ENCODE measurements at regions not wholly inside any gene's neighbourhood (a gene's known extent, or its start where the extent isn't known, plus 50 kb on each side); places are given as distances from the start of the nearest gene placed in this dataset.
"Not testable (repeated sequence)": the region's sequence is repeated elsewhere in the genome, so short reads cannot be mapped to it uniquely, and the experiment has no call there.

DNA sequence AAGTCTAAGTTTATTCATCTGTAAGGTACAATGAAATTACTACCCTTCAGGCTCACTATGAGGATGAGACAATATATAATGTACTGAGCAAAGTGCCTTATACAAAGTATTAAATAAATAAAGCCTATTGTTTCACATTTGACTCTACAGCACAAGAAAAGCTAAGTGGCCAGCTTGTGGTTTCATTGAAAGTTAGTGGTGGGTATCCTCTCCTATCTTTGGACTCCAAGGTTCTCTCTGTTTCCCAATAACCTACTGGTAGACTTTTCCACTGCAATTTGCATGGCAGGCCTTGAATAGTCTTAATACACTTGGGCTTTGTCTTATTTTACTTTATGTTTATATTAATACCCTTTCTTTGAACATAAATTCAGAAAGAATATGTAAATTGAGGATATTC is 262.7 kb downstream of the DEPDC1B start:
- no peak for DNase-seq

DNA sequence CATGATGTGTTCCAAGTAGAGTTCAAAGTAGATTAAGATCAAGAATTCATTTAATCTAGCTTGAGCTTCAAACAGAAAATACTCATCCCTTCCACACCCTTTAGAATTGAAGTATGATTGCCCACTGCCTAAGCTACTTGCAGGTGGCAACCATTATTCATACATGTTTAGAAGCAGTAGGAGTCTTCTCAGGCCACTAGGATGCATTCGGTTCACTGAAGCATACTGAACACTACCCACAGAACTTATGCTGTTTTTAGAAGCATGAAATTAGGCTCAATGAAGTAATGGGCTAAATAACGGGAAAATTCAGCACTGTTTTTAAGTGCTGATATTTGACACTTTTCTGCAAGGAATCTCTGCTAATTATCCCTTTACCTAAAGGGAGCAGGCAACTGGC is 263.4 kb downstream of the DEPDC1B start:
- DNase-seq = no peak

DNA sequence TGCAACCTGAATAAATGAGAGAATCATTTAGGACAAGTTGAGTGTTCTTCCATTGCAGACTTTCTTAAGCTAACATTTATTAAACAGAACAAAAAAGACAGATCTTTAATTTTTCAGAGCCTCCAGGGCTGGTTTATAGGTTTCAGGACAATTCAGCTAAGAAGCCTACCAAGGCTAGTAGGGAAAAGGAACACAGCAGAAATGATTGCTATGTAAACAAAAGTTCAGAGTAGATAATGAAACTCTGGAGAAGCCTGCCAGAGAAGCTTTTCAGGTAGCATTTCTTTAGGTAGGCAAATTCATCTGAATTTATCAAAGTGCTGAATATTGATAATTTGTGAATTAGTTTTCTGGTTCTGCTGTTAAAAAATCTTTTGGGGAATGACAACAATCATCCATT is 264.2 kb downstream of the DEPDC1B start:
- DNase-seq = no peak

DNA sequence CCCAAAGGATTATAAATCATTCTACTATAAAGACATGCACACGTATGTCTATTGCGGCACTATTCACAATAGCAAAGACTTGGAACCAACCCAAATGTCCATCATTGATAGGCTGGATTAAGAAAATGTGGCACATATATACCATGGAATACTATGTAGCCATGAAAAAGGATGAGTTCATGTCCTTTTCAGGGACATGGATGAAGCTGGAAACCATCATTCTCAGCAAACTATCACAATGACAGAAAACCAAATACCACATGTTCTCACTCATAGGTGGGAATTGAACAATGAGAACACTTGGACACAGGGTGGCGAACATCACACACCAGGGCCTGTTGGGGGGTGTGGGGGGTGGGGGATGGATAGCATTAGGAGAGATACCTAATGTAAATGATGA is 273.8 kb downstream of the DEPDC1B start:
- DNase-seq = not testable (repeated sequence)

DNA sequence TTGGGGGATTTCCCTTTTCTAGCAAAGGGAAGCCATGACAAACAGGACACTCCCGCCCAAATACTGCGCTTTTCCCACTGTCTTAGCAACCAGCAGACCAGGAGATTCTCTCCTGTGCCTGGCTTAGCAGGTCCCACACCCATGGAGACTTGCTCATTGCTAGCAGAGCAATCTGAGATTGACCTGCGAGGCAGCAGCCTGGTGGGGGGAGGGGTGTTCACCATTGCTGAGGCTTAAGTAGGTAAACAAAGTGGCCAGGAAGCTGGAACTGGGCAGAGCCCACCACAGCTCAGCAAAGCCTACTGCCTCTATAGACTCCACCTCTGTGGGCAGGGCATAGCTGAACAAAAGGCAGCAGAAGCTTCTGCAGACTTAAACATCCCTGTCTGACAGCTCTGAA is 279.2 kb downstream of the DEPDC1B start:
- DNase-seq = not testable (repeated sequence)

DNA sequence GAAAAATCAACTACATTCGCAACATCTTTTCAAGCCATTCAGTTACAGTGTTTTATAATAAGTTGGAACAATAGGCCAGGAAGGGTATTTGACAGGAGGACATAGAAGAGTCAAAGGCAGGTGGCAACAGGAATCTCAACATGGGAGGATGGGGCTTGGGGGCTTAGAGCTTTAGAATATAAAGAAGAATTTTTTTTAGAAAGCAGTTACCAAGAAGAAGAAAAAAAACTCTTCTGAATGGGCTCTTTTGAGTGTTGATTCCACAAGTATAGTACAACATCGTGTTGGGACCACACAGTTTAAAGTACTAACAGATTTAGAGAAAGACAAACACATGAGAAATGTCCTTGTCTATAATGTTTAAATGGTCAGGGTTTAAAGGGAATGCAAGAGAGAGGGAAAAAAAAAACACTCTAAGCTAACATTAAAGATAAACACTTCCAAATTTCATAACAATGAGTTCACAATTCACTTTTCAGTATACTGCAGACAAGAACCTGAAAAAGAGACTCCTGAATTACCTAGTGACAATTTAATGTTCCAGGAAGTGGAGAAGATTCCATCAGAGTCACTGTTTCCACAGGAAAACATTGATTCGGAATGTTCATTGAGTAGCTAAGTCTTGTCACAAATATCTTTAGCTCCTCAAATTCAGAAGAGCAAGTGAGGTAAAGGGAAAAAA is 282.3 kb downstream of the DEPDC1B start:
- DNase-seq = no peak

DNA sequence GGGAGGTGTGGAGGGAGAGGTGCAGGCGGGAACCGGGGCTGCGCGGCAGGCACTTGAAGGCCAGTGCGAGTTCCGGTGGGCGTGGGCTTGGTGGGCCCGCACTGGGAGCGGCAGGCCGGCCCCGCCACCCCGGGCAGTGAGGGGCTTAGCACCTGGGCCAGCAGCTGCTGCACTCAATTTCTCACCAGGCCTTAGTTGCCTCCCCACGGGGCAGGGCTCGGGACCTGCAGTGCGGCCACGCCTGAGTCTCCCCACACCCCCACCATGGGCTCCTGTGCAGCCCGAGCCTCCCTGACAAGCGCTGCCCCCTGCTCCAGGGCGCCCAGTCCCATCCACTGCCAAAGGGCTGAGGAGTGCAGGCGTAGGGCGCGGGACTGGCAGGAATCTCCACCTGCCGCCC is 284.5 kb downstream of the DEPDC1B start:
- no peak for DNase-seq

DNA sequence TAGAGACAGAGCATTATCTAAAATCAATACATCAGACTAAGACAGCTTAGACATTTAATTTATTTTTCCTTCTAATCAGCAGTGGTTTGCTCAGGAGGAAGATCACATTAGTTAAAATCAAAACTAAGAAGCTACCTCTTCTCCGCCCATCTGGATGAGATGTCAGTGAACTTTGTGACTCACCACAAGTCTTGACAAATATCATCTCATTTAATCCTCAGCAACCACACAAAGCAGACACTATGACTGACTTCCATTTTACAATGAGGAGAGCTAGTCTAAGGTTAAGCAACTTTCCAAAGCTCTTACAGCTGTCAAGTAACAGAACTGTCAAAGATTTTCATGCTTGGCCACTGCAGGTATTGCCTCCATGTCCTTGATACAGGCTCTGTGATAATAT is 289.5 kb downstream of the DEPDC1B start:
- no peak for DNase-seq

DNA sequence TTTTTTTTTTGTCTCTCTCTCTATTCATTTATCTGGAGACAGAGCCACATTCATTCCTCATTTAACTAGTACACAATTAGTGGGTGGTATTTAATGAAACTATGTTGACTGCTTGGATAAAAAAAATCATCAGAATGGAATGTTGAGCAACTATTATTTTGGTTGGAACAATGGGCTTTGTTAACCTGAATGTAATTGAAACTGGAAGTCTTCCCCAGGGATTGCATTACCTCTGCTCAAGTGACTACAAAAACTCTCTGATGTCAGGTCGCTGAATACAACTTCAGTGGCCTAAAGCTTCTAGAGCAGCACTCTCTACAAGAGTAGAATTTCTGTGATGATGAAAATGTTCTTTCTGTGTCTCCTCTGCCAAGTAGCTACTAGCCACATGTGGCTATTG is 295.8 kb downstream of the DEPDC1B start:
- DNase-seq = no peak

DNA sequence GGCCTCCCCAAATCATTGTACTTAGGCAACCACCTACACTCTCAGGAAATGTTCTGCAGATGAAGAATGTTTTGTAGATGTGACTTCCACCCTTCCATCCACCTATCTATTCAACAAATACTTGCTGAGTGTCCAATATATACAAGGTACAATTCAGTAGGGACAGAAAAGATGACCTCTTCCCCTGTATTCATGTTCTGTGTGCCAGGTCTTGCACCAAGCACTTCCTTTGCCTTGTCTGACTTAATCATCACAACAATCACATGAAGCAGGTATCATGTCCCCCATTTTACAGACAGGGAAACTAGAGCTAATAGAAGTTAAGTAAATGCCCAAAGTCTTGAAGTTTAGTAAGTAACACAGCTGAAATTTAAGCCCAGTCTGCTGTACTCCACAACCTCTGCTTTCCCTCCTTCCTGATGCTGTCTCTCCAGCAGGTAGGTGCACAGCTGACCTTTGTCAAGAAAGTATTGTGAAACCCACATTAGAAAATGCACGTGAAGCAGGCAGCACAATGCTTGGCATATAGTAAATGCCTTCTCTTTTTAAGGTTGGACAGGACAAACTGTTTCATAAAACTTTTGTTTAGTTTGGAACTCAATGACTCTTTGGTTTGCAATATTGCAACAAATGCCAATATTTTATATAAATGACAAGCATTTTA is 296.5 kb downstream of the DEPDC1B start:
- DNase-seq = no peak

DNA sequence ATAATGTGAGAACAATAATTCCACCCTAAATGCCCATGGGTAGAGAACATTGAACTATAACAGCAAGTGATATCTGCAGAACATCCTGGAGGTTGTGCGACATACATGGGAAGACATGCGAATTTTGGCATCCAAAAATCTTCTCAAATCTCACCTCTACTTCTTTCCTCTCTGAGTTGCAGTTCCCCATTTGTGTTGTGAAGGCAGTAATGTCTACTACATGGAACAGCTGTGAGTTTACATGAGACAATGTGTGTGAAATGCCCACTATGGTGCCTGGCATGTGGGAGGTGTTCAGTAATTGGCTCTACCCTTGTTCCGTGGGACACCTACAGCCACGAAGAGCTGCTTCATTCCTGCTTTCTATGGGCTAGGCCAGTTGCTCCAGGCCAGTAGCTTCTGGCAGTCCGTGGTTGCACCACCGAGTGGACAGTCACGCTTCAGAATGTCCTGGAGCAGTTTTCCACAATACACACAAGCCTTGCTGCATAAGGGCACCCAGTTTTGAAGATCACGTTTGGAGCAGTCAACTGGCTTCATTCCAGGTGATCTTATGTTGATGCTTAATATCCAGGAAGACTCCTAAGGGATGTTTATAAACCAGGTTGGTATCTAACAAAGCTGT is 297.7 kb downstream of the DEPDC1B start:
- DNase-seq = no peak

DNA sequence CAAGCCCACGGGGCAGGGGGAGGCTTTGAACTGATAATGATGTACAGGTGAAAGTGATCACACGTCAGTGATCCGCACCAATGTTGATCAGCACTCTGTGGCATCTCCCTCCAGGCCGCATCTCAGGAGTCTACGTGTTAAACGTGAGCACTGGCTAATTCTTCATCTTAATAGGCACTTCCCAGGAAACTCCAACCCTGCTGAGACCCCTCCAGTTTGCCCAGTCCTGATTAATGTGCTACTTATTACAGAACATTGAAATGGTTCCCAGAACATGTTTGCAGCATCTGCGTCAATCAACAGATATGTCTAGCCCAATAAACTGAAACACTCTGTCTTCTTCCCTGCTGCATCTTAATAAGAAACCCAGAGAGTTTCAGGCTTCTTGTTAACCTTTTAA is 298.4 kb downstream of the DEPDC1B start:
- no peak for DNase-seq

DNA sequence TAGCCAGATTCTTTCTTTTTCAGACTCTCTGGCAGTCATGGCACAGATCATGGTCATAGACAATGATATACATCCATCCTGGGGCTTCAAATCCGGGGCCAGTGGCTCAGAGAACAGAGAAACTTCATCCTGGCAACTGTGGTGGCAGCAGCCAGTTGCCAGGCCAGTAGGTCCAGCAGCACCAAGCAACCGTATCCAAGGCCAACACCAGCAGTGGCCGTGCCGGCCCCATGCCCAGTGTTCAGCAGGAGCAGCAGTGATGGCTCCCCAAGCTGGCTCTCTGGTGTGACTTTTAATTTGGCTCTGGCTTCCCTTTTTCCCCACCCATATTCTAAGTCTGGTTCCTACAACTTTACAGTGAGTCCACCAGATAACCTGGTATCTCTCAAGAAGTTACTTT is 300.5 kb downstream of the DEPDC1B start:
- no peak for DNase-seq

DNA sequence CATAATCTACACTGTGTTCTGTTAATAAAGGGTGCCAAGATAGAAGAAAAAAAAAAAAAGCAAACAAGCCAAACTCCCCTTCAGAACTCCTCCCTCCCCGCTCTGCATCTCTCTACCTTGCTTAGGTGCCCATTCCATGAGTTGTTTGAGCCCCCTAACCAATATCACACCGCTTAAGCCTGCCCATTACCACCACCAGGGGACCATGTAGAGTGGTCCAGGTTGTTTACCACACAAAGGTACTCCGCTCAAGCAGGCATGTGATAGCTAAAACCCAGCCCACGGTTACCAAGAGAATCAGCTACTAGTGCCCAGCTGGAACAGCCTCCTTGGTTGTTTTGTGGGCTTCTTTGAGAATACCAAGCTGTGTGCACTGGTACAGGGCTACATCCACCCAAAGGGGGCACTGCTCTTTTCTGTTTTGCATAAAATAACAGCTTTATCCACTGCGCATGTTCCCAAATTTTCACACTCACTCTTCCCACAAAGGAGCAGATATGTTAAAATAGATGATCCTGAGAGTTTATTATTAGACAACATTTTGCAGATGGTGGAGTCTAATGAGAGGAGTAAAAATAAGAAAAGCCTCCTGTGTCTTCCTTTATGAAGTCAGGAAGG is 304.1 kb downstream of the DEPDC1B start:
- no peak for DNase-seq

DNA sequence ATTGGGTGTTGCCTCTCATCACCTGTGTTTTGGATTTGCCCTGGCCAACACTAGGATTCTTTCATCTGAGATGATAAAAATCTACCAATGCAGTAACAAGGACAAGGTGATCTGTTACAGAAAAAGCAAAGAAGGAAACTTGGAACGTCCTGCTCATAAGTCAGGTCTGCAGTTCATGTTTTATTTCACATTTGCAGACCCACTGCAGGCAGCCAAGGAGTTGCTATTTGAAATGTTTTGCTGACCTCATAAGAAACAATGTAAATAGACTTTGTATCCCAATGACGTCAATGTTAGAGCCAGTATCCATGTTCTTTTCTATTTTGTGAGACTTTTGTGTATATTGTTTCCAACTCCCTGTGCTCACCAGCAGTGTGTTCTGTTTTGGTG is 312.9 kb downstream of the DEPDC1B start:
- no peak for DNase-seq

DNA sequence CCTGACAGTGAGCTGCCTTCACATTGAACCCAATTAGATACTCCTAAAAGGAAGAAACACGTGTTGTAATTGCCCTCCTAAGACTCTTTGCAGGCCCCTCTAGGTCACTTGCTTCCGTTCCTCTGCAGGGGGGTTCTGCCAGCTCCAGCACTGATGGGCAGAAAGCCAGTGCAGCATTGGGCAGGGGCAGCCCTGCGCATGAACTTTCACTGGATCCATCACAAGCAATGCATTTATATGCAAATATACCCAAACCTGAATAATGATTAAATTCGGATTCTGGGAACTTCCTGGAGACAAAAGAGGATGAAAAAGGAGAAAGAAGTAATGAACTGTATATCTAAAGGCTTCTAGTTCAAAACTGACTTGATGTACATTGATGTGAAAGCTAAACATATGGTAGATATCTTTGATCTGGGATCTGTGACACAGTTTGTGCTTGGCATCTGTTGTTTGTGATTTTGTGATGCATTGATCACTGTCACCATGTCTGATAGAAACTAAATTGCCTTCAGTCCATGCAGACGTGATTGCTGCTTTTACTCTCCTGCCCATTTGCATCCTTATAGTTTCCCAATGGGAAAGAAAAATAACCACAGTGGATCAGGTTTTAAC is 313.4 kb downstream of the DEPDC1B start:
- no peak for DNase-seq

DNA sequence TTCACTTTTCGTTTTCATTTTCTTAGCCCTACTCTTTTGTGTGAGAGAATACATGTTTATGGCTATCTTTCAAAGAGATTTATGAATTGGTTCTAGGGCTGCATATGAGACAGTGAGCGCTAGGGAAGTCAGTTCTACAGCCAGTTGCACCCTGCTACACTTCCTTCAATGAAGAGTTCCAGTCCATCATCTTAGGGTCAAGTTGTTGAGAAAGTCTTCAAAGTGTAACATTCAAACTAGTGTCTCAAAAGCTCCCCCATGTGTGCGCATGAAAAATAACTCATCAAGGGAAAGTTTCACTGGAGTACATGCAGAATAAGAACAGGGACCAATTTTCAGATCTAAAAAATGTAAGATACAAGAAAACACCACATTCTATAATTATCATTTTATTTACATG is 317.2 kb downstream of the DEPDC1B start:
- no peak for DNase-seq

DNA sequence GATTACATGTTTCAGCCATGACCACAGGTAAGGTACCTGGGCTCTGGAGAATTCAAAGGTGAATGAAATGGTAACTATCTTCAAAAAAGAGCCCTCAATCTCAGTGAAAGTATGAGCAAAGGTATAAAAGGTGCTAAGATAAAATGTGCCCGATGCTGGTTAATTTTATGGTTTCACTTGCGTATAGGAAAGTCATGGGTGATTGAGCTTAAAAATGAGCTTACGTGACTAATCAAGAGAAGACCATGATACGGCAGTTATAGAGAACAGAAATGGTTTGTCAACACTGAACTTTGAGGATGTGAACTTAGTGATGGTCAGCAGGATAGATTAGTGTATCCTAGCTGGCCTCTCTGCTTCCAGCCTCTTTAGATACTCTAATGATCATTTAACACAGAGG is 320.1 kb downstream of the DEPDC1B start:
- DNase-seq = no peak

DNA sequence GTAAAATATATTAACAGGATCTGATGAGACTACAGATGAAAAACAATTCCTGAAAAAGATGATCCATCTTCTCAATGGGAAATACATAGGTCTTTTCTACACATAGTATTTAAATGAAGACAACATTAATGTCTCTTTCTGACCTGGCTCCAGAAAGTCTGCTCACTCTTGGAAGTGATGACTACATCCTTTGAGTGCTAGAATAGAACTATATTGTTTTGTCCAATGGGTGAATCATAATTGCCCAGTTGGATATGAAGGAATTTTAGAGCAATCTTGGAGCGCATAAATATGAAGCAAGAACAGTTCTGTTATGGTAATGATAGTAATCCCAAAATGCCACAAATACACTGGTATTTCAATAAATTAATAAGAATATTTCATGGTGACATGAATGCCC is 322.1 kb downstream of the DEPDC1B start:
- no peak for DNase-seq

DNA sequence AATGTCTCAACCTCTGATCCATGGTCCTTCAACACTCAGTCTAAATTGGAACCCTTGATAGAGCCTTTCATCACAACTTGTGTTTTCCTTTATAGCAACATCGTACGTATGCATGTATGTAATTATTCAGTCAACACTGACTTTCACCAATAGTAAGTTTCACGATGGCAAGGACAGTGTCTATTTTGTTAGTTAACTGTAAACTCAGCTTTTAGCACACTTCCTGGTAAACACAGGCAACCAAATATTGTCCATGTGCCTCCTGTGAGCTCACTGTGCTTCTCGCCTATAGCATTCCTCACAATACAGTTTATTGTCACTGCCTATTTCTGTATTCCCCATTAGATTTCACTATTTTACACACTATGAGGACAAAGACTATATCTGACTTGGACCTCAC is 323.1 kb downstream of the DEPDC1B start:
- no peak for DNase-seq

DNA sequence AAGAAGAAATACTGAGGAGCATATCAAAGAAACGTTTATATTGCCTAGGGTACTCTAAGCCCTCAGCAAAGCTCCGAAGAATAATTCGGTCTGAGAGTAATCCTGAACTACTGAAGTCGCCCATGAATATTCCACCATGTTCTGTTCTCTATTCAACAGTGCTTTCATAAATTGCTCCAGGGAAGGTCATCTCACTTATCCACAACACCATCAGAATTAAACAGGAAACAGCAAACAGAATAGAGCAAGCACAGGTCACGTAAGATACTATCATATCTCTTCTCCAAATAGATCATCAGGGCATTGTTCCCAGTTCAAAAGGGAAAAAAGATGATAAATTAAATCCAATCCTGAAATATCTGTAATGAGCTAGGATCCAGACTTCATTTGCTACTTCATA is 325.6 kb downstream of the DEPDC1B start:
- no peak for DNase-seq

DNA sequence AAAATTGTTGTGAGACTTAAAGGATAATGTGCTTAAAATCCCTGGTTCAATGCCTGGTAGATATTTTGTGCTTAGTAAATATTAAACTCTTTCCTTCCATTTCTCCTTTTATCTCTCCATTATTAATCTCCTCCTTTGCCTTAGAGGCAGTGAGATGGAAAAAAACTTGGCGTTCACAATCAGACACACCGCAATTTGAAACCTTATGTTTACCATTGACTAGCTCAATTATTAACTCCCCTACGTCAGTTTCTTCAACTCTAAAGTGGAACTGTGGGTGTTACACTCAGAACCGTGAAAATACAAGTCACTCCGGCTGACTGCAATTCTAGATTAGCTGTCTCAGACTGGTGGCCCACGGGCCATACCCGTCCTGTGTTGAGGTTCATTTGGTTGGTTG is 327.2 kb downstream of the DEPDC1B start:
- DNase-seq = no peak

DNA sequence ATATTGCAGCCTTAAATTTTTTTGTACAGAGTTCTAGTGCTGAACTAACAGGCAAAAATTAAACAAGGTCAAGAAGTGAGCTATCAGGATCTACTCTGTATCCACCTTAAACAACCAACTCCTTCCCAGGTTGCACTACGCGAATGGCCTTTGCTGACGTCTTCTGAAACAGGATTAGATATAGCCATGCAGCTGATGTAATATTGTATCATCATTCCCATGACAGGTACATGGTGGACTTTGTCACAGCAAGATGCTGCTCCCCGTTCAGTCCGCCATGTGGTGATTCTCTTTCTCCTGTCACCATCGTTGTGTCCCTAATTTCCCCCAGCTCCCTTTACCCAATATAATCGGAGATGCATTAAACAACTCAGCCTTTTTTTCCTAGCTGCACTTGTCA is 328.9 kb downstream of the DEPDC1B start:
- DNase-seq = no peak

DNA sequence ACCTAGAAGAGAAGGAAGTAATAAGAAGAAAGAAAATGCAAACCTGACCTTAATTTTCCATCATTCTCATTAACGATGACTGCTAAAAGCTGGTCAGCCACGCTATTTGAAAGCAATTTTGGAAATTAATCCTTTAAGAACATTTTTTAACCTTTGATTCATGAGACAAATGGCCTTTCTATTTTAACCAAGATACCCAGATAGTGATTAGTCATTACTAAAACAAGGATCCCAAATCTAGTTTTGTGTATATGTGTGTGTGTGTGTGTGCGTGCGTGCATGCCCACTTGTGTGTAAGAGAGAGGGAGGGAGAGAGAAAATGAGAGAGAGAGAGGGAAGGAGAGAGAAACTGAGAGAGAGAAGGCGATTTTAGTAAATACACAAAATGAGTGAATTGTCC is 329.5 kb downstream of the DEPDC1B start:
- no peak for DNase-seq

Measured in activated T-cell treated with anti-CD3 and anti-CD28 coated beads, Interleukin-2, amount 50 U/mL, for 48 hours (primary cell).